ENCODE measurements at regions not wholly inside any gene's neighbourhood (a gene's known extent, or its start where the extent isn't known, plus 50 kb on each side); places are given as distances from the start of the nearest gene placed in this dataset.
A peak's percentile ranks its signal among the peaks of the same experiment; 100 is the strongest.
"Not testable (repeated sequence)": the region's sequence is repeated elsewhere in the genome, so short reads cannot be mapped to it uniquely, and the experiment has no call there.

DNA sequence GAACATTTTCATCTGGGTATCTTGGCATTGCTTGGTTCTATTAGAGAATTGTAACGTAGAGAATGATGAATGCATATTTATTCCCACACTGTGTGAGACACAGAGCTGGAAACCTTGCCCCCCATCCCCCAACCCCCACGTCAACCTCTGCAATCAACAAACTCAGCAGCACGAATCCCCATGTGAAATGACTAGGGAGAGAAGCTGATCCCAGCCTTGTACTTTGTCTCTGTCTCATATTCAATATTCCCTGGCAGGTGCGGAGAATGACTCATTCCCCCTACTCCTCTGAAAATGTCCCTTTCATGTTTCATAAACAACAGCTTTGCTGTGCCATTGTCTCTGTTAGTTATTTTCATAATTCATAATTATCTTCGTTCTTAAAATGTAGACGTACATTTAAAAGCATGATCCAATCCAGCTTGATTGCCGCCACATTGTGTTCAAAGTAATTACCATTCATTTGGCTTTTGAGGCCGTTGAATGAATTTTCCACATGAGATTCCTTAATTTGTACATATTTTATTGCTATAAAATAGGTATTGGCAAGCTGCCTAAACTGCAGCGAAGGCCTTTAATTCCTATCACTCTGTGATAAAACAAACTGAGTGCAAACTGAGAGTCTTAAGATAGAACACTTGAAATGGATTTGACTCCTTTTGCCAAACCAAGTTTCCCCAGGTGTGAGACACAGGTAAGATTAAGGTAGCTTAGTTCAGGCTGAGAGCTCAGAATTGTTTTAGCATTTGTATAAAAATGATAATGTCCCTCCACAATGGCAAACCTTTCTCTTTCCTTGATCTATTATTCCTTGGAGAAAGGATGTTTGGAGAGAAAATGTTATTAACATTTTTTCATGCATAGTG is 920.2 kb downstream of the TYW1 start:
- TF ChIP-seq, protein P1, sequence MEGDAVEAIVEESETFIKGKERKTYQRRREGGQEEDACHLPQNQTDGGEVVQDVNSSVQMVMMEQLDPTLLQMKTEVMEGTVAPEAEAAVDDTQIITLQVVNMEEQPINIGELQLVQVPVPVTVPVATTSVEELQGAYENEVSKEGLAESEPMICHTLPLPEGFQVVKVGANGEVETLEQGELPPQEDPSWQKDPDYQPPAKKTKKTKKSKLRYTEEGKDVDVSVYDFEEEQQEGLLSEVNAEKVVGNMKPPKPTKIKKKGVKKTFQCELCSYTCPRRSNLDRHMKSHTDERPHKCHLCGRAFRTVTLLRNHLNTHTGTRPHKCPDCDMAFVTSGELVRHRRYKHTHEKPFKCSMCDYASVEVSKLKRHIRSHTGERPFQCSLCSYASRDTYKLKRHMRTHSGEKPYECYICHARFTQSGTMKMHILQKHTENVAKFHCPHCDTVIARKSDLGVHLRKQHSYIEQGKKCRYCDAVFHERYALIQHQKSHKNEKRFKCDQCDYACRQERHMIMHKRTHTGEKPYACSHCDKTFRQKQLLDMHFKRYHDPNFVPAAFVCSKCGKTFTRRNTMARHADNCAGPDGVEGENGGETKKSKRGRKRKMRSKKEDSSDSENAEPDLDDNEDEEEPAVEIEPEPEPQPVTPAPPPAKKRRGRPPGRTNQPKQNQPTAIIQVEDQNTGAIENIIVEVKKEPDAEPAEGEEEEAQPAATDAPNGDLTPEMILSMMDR (IDR thresholded peaks at IDR 0.05; ENCODE audit: unreplicated experiment): no peak
- DNase-seq (ENCODE audit: low spot score): no peak
- Mint-ChIP-seq H3K27me3 (ENCODE audit: unreplicated experiment) (peaks cover 5% of the 10 kb centered on the region), H3K27ac (ENCODE audit: unreplicated experiment) (no peak overlapping the region), H3K36me3 (ENCODE audit: low read depth, unreplicated experiment) (no peaks in the 10 kb centered on the region), H3K9me3 (ENCODE audit: unreplicated experiment) (peaks cover 36% of the 10 kb centered on the region), H3K4me1 (ENCODE audit: unreplicated experiment) (no peaks in the 10 kb centered on the region), H3K4me3 (ENCODE audit: unreplicated experiment) (no peak overlapping the region)

DNA sequence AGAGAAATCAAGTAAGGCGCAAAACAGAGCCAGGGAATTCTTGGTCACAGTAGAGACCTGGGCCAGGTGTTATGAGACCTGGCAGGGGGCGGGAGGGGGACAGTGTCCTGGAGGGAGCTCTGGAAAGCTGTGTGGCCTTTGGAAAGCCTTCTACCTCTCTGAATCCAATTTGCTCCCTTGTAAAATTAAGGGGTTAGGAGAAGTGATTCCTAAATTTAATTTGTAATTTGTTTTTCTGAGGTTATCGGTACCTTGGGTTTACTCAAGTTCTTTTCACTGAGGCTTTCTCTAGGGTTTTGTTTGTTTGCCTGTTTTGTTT is 920.8 kb downstream of the TYW1 start:
- Mint-ChIP-seq H3K4me3 (ENCODE audit: unreplicated experiment) (no peak overlapping the region), H3K4me1 (ENCODE audit: unreplicated experiment) (no peaks in the 10 kb centered on the region), H3K9me3 (ENCODE audit: unreplicated experiment) (peaks cover 36% of the 10 kb centered on the region), H3K27me3 (ENCODE audit: unreplicated experiment) (peaks cover 5% of the 10 kb centered on the region), H3K27ac (ENCODE audit: unreplicated experiment) (no peak overlapping the region), H3K36me3 (ENCODE audit: low read depth, unreplicated experiment) (no peaks in the 10 kb centered on the region)
- TF ChIP-seq, protein P1 (IDR thresholded peaks at IDR 0.05; ENCODE audit: unreplicated experiment): no peak
- no peak for DNase-seq (ENCODE audit: low spot score)

DNA sequence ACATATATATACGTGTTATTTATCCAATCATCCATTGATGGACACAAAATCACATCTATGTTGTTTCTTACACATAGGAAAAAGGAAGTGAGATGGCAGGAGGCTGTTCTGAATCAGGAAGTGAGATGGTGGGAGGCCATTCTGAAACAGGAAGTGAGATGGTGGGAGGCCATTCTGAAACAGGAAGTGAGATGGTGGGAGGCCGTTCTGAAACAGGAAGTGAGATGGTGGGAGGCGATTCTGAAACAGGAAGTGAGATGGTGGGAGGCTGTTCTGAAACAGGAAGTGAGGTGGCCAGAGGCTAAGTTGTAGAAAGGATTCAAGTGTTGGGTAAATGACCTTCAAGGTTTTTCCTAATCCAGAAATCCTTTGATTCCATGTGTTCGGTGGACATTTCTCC is 921.5 kb downstream of the TYW1 start:
- H3K9me3 Mint-ChIP-seq (ENCODE audit: unreplicated experiment): peaks cover 36% of the 10 kb centered on the region
- no peaks in the 10 kb centered on the region for H3K36me3 Mint-ChIP-seq (ENCODE audit: low read depth, unreplicated experiment)
- DNase-seq (ENCODE audit: low spot score): no peak
- peak overlapping the region; percentile 60 for H3K4me3 Mint-ChIP-seq (ENCODE audit: unreplicated experiment)
- H3K4me1 Mint-ChIP-seq (ENCODE audit: unreplicated experiment): no peaks in the 10 kb centered on the region
- H3K27ac Mint-ChIP-seq (ENCODE audit: unreplicated experiment): no peak overlapping the region
- H3K27me3 Mint-ChIP-seq (ENCODE audit: unreplicated experiment): peaks cover 5% of the 10 kb centered on the region
- TF ChIP-seq, protein P1 (IDR thresholded peaks at IDR 0.05; ENCODE audit: unreplicated experiment): no peak

DNA sequence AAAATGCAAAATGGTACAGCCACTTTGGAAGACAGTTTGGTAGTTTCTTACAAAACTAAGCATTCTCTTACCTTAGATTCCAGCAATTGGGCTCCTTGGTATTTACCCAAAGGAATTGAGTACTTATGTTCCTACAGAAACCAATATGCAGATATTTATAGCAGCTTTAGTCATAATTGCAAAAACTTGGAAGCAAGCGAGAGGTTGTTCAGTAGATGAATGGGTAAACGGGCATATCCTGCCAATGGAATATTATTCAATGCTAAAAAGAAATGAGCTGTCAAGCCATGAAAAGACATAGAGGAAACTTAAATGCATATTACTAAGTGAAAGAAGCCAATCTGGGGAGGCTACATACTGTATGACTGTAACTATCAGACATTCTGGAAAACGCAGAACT is 926.7 kb downstream of the TYW1 start:
- Mint-ChIP-seq H3K9me3 (ENCODE audit: unreplicated experiment) (peaks cover 24% of the 10 kb centered on the region), H3K27ac (ENCODE audit: unreplicated experiment) (no peak overlapping the region), H3K4me3 (ENCODE audit: unreplicated experiment) (no peak overlapping the region), H3K36me3 (ENCODE audit: low read depth, unreplicated experiment) (peaks cover 4% of the 10 kb centered on the region), H3K27me3 (ENCODE audit: unreplicated experiment) (peaks cover 2% of the 10 kb centered on the region), H3K4me1 (ENCODE audit: unreplicated experiment) (no peaks in the 10 kb centered on the region)
- no peak for DNase-seq (ENCODE audit: low spot score)
- TF ChIP-seq, protein P1 (IDR thresholded peaks at IDR 0.05; ENCODE audit: unreplicated experiment): no peak

DNA sequence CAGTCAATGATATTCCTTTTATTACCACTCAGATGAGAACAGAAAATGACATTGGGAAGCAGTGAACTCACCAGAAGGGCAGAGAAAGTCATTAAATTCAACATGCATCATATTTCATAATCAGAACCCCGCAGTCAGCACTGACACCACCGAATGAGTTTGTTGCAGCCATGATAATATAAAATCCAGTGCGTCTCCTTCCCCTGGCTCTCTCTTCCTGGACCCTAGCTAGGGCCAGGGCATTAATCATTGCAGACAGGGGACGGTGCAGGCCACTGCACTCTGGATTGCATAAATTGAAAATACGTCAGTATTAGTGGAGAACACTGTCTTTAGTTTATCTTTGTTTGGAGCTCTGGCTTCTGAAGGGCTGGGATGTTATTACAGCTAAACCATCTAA is 931.5 kb downstream of the TYW1 start:
- Mint-ChIP-seq H3K4me1 (ENCODE audit: unreplicated experiment) (no peaks in the 10 kb centered on the region), H3K9me3 (ENCODE audit: unreplicated experiment) (peaks cover 30% of the 10 kb centered on the region), H3K36me3 (ENCODE audit: low read depth, unreplicated experiment) (peaks cover 8% of the 10 kb centered on the region), H3K27me3 (ENCODE audit: unreplicated experiment) (no peaks in the 10 kb centered on the region), H3K27ac (ENCODE audit: unreplicated experiment) (no peak overlapping the region), H3K4me3 (ENCODE audit: unreplicated experiment) (no peak overlapping the region)
- TF ChIP-seq, protein P1 (IDR thresholded peaks at IDR 0.05; ENCODE audit: unreplicated experiment): no peak
- DNase-seq (ENCODE audit: low spot score): no peak

DNA sequence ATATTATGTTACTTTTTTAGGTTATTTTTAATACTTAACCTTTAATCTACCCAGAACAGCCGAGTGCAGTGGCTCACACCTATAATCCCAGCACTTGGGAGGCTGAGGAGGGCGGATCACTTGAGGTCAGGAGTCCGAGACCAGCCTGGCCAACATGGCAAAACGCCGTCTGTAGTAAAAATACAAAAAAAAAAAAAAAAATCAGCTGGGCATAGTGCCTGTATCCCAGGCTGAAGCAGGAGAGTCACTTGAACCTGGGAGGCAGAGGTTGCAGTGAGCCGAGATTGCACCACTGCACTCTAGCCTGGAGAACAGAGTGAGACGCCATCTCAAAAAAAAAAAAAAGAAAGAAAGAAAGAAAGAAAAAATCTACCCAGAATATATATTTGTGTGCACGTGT is 939.8 kb downstream of the TYW1 start:
- not testable (repeated sequence) for H3K27ac Mint-ChIP-seq (ENCODE audit: unreplicated experiment)

More for the DNA sequence above, 939.8 kb downstream of the TYW1 start:
- not testable (repeated sequence) for DNase-seq (ENCODE audit: low spot score); H3K36me3 Mint-ChIP-seq (ENCODE audit: low read depth, unreplicated experiment); H3K4me1 Mint-ChIP-seq (ENCODE audit: unreplicated experiment); H3K4me3 Mint-ChIP-seq (ENCODE audit: unreplicated experiment); H3K27me3 Mint-ChIP-seq (ENCODE audit: unreplicated experiment)
- peaks cover 24% of the 10 kb centered on the region for H3K9me3 Mint-ChIP-seq (ENCODE audit: unreplicated experiment)
